ENCODE measurements at regions not wholly inside any gene's neighbourhood (a gene's known extent, or its start where the extent isn't known, plus 50 kb on each side); places are given as distances from the start of the nearest gene placed in this dataset.

DNA sequence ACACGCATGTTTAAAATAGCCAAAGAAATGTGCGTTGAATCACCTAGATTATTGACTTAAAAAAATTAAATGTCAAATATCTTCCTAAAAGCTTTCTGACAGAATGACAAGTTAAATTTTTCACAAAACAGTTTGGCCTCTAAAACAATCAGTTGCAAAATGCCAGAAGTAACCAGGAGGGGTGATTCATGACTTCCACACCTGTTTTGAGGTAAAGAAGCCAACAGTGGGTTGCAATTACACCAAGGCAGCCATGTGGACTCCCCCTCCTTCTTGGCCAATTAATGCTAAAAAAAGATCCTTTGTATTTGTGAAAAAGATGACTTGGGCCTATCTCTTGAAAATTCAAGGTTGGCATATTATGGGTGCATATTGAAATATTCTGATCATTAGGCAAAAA, 424.8 kb downstream of the CBLN4 start:
- Histone ChIP-seq H3K9me3 (ENCODE audit: insufficient read depth, low read depth, low read length) (no peaks in the 10 kb centered on the region), H3K4me2 (ENCODE audit: low read depth, low read length, poor library complexity, severe bottlenecking) (no peak overlapping the region), H3K9ac (ENCODE audit: low read depth, low read length, poor library complexity, severe bottlenecking) (no peak overlapping the region), H2AFZ (ENCODE audit: low read length) (no peak overlapping the region), H4K20me1 (ENCODE audit: insufficient read depth, low read length, poor library complexity, severe bottlenecking) (no peaks in the 10 kb centered on the region), H3K27me3 (ENCODE audit: insufficient read depth, low read length, poor library complexity, severe bottlenecking) (no peaks in the 10 kb centered on the region), H3K36me3 (ENCODE audit: insufficient read depth, low read length) (no peaks in the 10 kb centered on the region), H3K4me3 (ENCODE audit: low read length, poor library complexity, severe bottlenecking) (no peak overlapping the region), H3K4me1 (ENCODE audit: insufficient read depth, low read length, poor library complexity, severe bottlenecking) (no peaks in the 10 kb centered on the region), H3F3A (ENCODE audit: low read depth) (no peaks in the 10 kb centered on the region), H3K9me2 (replicated peaks; ENCODE audit: low read depth, low read length) (no peaks in the 10 kb centered on the region), H3K79me2 (ENCODE audit: insufficient read depth, low read length) (no peaks in the 10 kb centered on the region)
- no peak for TF ChIP-seq EZH2phosphoT487 (IDR thresholded peaks at IDR 0.05; ENCODE audit: borderline replicate concordance)

DNA sequence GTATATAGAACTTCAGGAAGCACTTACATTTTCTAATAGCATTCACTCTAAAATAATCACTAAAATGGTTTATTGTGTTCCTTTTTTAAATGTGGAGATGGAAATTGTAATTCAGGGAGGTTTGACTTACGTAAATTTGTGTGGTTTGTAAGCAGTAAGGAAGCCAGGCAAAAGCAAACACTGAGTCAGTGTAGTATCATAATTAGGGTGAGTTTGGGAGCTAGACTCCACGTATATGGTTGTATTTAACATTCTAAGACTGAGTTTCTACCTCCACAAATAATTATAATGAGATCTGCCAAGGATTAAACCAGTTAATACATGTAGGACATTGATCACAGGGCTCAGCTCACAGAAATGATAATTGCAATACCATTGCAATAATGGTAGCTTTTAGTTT, 425.5 kb downstream of the CBLN4 start:
- Histone ChIP-seq H3K9ac (ENCODE audit: low read depth, low read length, poor library complexity, severe bottlenecking) (no peak overlapping the region), H3K9me3 (ENCODE audit: insufficient read depth, low read depth, low read length) (no peaks in the 10 kb centered on the region), H3K36me3 (ENCODE audit: insufficient read depth, low read length) (no peaks in the 10 kb centered on the region), H3K79me2 (ENCODE audit: insufficient read depth, low read length) (no peaks in the 10 kb centered on the region), H3K4me2 (ENCODE audit: low read depth, low read length, poor library complexity, severe bottlenecking) (no peak overlapping the region), H3K4me3 (ENCODE audit: low read length, poor library complexity, severe bottlenecking) (no peak overlapping the region), H3K9me2 (replicated peaks; ENCODE audit: low read depth, low read length) (no peaks in the 10 kb centered on the region), H3K27me3 (ENCODE audit: insufficient read depth, low read length, poor library complexity, severe bottlenecking) (no peaks in the 10 kb centered on the region), H3K4me1 (ENCODE audit: insufficient read depth, low read length, poor library complexity, severe bottlenecking) (no peaks in the 10 kb centered on the region), H3F3A (ENCODE audit: low read depth) (no peaks in the 10 kb centered on the region), H4K20me1 (ENCODE audit: insufficient read depth, low read length, poor library complexity, severe bottlenecking) (no peaks in the 10 kb centered on the region), H2AFZ (ENCODE audit: low read length) (no peak overlapping the region)
- TF ChIP-seq CTCF (conservative IDR thresholded peaks at IDR 0.05; ENCODE audit: low read length) (no peak), EZH2phosphoT487 (IDR thresholded peaks at IDR 0.05; ENCODE audit: borderline replicate concordance) (no peak)

DNA sequence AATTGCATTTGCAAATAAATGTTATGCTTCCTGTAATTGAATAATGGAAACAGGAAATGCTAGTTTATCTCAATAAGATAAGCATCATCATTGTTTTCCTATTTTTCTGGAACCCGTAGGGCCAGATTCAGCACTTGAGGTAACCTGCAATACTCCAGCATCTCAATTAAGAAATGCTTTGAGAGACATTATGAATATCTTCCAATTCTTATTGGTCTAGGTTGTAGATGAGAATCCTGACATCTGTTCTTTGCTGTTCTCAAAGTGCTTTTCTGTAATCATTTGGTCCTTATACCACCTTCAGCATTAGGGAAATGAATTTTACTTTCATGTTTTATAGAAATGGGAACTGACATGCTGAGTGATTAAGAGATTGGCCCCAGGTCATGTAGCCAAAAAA, 428.3 kb downstream of the CBLN4 start:
- Histone ChIP-seq H2AFZ (ENCODE audit: low read length) (no peak overlapping the region), H3K9me3 (ENCODE audit: insufficient read depth, low read depth, low read length) (no peaks in the 10 kb centered on the region), H4K20me1 (ENCODE audit: insufficient read depth, low read length, poor library complexity, severe bottlenecking) (no peaks in the 10 kb centered on the region), H3K27me3 (ENCODE audit: insufficient read depth, low read length, poor library complexity, severe bottlenecking) (no peaks in the 10 kb centered on the region), H3K4me1 (ENCODE audit: insufficient read depth, low read length, poor library complexity, severe bottlenecking) (no peaks in the 10 kb centered on the region), H3K36me3 (ENCODE audit: insufficient read depth, low read length) (no peaks in the 10 kb centered on the region), H3K4me3 (ENCODE audit: low read length, poor library complexity, severe bottlenecking) (no peak overlapping the region), H3F3A (ENCODE audit: low read depth) (no peaks in the 10 kb centered on the region), H3K9me2 (replicated peaks; ENCODE audit: low read depth, low read length) (no peaks in the 10 kb centered on the region), H3K79me2 (ENCODE audit: insufficient read depth, low read length) (no peaks in the 10 kb centered on the region), H3K9ac (ENCODE audit: low read depth, low read length, poor library complexity, severe bottlenecking) (no peak overlapping the region), H3K4me2 (ENCODE audit: low read depth, low read length, poor library complexity, severe bottlenecking) (no peak overlapping the region)
- no peak for TF ChIP-seq EZH2phosphoT487 (IDR thresholded peaks at IDR 0.05; ENCODE audit: borderline replicate concordance)
- no peak for TF ChIP-seq CTCF (conservative IDR thresholded peaks at IDR 0.05; ENCODE audit: low read length)

DNA sequence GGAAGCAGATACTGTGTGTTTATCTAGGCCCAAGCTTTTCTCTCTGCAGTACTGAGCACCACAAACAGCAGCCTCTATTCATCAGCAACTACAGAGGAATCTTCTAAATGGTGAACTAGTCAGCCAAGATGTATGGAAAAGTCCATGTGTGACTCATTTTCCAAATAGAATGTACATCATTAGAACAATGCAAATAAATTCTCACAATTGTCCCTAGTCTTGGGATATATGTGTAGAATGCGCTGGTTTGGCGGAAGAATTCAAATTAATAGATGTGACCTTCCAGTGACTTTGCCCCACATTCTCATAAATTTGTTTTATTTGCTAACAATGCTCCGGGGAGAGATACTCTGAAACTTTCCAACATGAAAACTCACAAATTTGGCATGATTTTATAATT, 436.2 kb downstream of the CBLN4 start:
- Histone ChIP-seq H3K4me2 (ENCODE audit: low read depth, low read length, poor library complexity, severe bottlenecking) (no peak overlapping the region), H3K36me3 (ENCODE audit: insufficient read depth, low read length) (no peaks in the 10 kb centered on the region), H3K4me1 (ENCODE audit: insufficient read depth, low read length, poor library complexity, severe bottlenecking) (no peaks in the 10 kb centered on the region), H2AFZ (ENCODE audit: low read length) (no peak overlapping the region), H3K4me3 (ENCODE audit: low read length, poor library complexity, severe bottlenecking) (no peak overlapping the region), H3K9ac (ENCODE audit: low read depth, low read length, poor library complexity, severe bottlenecking) (no peak overlapping the region), H3K9me2 (replicated peaks; ENCODE audit: low read depth, low read length) (no peaks in the 10 kb centered on the region), H3K79me2 (ENCODE audit: insufficient read depth, low read length) (no peaks in the 10 kb centered on the region), H3F3A (ENCODE audit: low read depth) (no peaks in the 10 kb centered on the region), H3K9me3 (ENCODE audit: insufficient read depth, low read depth, low read length) (no peaks in the 10 kb centered on the region), H3K27me3 (ENCODE audit: insufficient read depth, low read length, poor library complexity, severe bottlenecking) (no peaks in the 10 kb centered on the region), H4K20me1 (ENCODE audit: insufficient read depth, low read length, poor library complexity, severe bottlenecking) (no peaks in the 10 kb centered on the region)
- TF ChIP-seq CTCF (conservative IDR thresholded peaks at IDR 0.05; ENCODE audit: low read length), result no peak
- TF ChIP-seq EZH2phosphoT487 (IDR thresholded peaks at IDR 0.05; ENCODE audit: borderline replicate concordance), result no peak
